Suprapubic skin (tissue), 4 donors: ENCODE measurements at regions not wholly inside any gene's neighbourhood (a gene's known extent, or its start where the extent isn't known, plus 50 kb on each side); places are given as distances from the start of the nearest gene placed in this dataset.

Experiments
- DNase-seq, 2 donors: peaks; one replicate each; pipeline ENCODE4 v3.0.0-alpha.2; 2019; ENCODE audit warnings: low spot score in 2 of 2
- H3K27ac ChIP-seq: fragments of 200-600 bp; sonication (generic); one replicate; pipeline ENCODE4 v1.5.1; 2019
- H3K27me3 ChIP-seq: fragments of 200-600 bp; sonication (generic); one replicate; pipeline ENCODE4 v1.5.1; 2019
- H3K36me3 ChIP-seq: fragments of 200-600 bp; sonication (generic); one replicate; pipeline ENCODE4 v1.5.1; 2019
- H3K4me1 ChIP-seq: fragments of 200-600 bp; sonication (generic); one replicate; pipeline ENCODE4 v1.5.1; 2019
- H3K4me3 ChIP-seq: fragments of 200-600 bp; sonication (generic); one replicate; pipeline ENCODE4 v1.5.1; 2019; ENCODE audit warnings: mild to moderate bottlenecking
- H3K9me3 ChIP-seq: fragments of 200-600 bp; sonication (generic); one replicate; pipeline ENCODE4 v1.5.1; 2019
- EP300 ChIP-seq: sonication (generic); formaldehyde crosslinking; IDR thresholded peaks from one replicate; pipeline ENCODE4 v1.6.1; 2017; ENCODE audit warnings: antibody characterized with exemption
- POLR2A ChIP-seq, 2 donors: fragments of 450-650 bp; IDR thresholded peaks; one replicate each; pipeline ENCODE4 v1.6.1; 2017; ENCODE audit warnings: antibody characterized with exemption in 2 of 2, mild to moderate bottlenecking in 2 of 2, moderate library complexity in 2 of 2
- POLR2AphosphoS5 ChIP-seq, 3 donors: sonication (generic); formaldehyde crosslinking; IDR thresholded peaks; one replicate each; pipeline ENCODE4 v1.6.1; 2017; ENCODE audit warnings: antibody characterized with exemption in 3 of 3
- WGBS: methylation state at CpG from one replicate; pipeline ENCODE4 v1.1.5; 2018; 5-methylcytosine and 5-hydroxymethylcytosine counted together
- TF ChIP-seq, protein P1 (sequence below), 2 donors: fragments of 200-600 bp in 1 of 2; fragments of 450-650 bp in 1 of 2; sonication (generic) in 1 of 2; IDR thresholded peaks; one replicate each; pipeline ENCODE4 v1.5.1; 2016 to 2019; ENCODE audit warnings: antibody characterized with exemption in 2 of 2, mild to moderate bottlenecking in 1 of 2, moderate library complexity in 1 of 2

DNA sequence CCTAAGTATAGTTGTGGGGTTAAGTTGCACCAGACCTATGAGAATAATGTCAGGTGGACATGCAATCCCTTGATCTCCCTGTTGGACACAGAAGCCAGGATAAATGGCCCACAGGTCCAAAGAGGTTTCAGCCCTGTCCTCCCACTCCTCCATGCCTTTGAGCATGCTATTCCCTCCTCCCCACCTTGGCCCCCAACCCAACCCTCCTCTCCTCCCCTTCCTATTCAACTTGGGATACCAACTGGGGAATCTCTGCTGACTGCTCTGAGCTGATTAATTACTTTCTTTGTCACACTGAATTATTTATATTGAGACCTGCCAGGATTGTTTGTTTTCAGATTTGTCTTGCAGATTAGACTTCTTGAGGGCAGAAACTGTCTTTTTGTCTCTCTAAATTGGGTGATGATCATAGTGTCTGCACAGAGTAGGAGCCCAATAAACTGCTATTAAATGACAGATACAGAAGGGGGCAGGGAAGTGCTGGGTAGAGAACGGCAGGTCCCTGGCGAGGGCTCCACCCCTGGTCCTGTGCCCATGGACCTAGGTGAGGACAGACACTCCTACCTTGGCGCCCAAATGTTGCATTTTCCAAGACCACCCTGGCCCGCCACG, 120.9 kb downstream of the UNC5CL start:
- DNase-seq: no peak
- H3K4me3 ChIP-seq: no peak overlapping the region
- TF ChIP-seq, protein P1, sequence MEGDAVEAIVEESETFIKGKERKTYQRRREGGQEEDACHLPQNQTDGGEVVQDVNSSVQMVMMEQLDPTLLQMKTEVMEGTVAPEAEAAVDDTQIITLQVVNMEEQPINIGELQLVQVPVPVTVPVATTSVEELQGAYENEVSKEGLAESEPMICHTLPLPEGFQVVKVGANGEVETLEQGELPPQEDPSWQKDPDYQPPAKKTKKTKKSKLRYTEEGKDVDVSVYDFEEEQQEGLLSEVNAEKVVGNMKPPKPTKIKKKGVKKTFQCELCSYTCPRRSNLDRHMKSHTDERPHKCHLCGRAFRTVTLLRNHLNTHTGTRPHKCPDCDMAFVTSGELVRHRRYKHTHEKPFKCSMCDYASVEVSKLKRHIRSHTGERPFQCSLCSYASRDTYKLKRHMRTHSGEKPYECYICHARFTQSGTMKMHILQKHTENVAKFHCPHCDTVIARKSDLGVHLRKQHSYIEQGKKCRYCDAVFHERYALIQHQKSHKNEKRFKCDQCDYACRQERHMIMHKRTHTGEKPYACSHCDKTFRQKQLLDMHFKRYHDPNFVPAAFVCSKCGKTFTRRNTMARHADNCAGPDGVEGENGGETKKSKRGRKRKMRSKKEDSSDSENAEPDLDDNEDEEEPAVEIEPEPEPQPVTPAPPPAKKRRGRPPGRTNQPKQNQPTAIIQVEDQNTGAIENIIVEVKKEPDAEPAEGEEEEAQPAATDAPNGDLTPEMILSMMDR (IDR thresholded peaks at IDR 0.05): no peak
- TF ChIP-seq POLR2A (IDR thresholded peaks at IDR 0.05) (no peak), POLR2AphosphoS5 (IDR thresholded peaks at IDR 0.05) (no peak), EP300 (no peak)
- no peaks in the 10 kb centered on the region for H3K36me3 ChIP-seq
- WGBS: 62% methylated on average over 2 of the region's 5 CpGs
- H3K27ac ChIP-seq: no peak overlapping the region
- H3K4me1 ChIP-seq: no peaks in the 10 kb centered on the region
- H3K27me3 ChIP-seq: no peaks in the 10 kb centered on the region
- H3K9me3 ChIP-seq: no peaks in the 10 kb centered on the region

- TF ChIP-seq, protein P1 (IDR thresholded peaks at IDR 0.05): no peak
- TF ChIP-seq EP300: no peak
- TF ChIP-seq POLR2AphosphoS5 (IDR thresholded peaks at IDR 0.05): no peak
- H3K9me3 ChIP-seq: no peaks in the 10 kb centered on the region
- H3K36me3 ChIP-seq: no peaks in the 10 kb centered on the region
- no peaks in the 10 kb centered on the region for H3K4me1 ChIP-seq
- no peak overlapping the region for H3K27ac ChIP-seq
- H3K27me3 ChIP-seq: no peaks in the 10 kb centered on the region
- no peak overlapping the region for H3K4me3 ChIP-seq
- whole genome bisulfite sequencing: 89% methylated on average over 3 of the region's 3 CpGs
- no peak for DNase-seq
Measured at GRCh38 chr6:40917603-40918002, 121.4 kb downstream of the UNC5CL start.

GRCh38 chr6:40916845-40917244, 122.2 kb downstream of the UNC5CL start:
- H3K36me3 ChIP-seq: no peaks in the 10 kb centered on the region
- no peaks in the 10 kb centered on the region for H3K9me3 ChIP-seq
- no peak overlapping the region for H3K27ac ChIP-seq
- H3K27me3 ChIP-seq: no peaks in the 10 kb centered on the region
- no peak overlapping the region for H3K4me3 ChIP-seq
- 63% methylated on average over 1 of the region's 1 CpG for WGBS
- no peak for DNase-seq
- TF ChIP-seq EP300 (no peak), POLR2AphosphoS5 (IDR thresholded peaks at IDR 0.05) (no peak)
- TF ChIP-seq, protein P1 (IDR thresholded peaks at IDR 0.05): no peak
- no peaks in the 10 kb centered on the region for H3K4me1 ChIP-seq

DNA sequence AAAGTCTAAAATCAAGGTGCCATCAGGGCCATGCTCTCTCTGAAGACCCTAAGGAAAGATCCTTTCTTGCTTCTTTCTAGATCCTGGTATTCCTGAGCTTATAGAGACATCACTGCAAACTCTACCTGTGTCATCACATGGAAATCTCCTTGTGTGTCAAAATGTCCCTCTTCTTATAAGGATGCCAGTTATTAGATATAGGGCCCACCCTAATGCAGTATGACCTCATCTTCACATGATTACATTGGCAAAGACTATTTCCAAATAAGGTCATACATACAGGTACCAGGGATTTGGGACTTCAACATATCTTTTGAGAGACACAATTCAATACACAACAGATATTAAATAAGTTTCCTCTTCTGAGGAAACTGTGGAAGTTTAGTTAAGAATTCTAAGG, 123.9 kb downstream of the UNC5CL start:
- H3K36me3 ChIP-seq: no peaks in the 10 kb centered on the region
- H3K4me3 ChIP-seq: no peak overlapping the region
- no peaks in the 10 kb centered on the region for H3K27me3 ChIP-seq
- no peaks in the 10 kb centered on the region for H3K4me1 ChIP-seq
- TF ChIP-seq, protein P1 (IDR thresholded peaks at IDR 0.05): no peak
- TF ChIP-seq EP300: no peak
- no peak for TF ChIP-seq POLR2AphosphoS5 (IDR thresholded peaks at IDR 0.05)
- no peak for TF ChIP-seq POLR2A (IDR thresholded peaks at IDR 0.05)
- DNase-seq: no peak
- no peaks in the 10 kb centered on the region for H3K9me3 ChIP-seq
- H3K27ac ChIP-seq: no peak overlapping the region

- Histone ChIP-seq H3K36me3 (no peaks in the 10 kb centered on the region), H3K4me1 (no peaks in the 10 kb centered on the region), H3K27ac (no peak overlapping the region), H3K4me3 (no peak overlapping the region), H3K27me3 (no peaks in the 10 kb centered on the region), H3K9me3 (no peaks in the 10 kb centered on the region)
- 92% methylated on average over 6 of the region's 6 CpGs for WGBS
- DNase-seq: no peak
- TF ChIP-seq POLR2A (IDR thresholded peaks at IDR 0.05): no peak
- no peak for TF ChIP-seq EP300
- TF ChIP-seq, protein P1 (IDR thresholded peaks at IDR 0.05): no peak
- no peak for TF ChIP-seq POLR2AphosphoS5 (IDR thresholded peaks at IDR 0.05)
Measured at GRCh38 chr6:40914005-40914404, 125.0 kb downstream of the UNC5CL start.
